GM19099 (cell line): ENCODE measurements at regions not wholly inside any gene's neighbourhood (a gene's known extent, or its start where the extent isn't known, plus 50 kb on each side); places are given as distances from the start of the nearest gene placed in this dataset.

Source experiments
- POLR2A ChIP-seq: IDR thresholded peaks from 3 replicates; pipeline ENCODE4 v1.6.1; 2011; ENCODE audit warnings: low read depth; ENCODE audit not compliant: insufficient read length; ENCODE audit errors: extremely low read depth

DNA sequence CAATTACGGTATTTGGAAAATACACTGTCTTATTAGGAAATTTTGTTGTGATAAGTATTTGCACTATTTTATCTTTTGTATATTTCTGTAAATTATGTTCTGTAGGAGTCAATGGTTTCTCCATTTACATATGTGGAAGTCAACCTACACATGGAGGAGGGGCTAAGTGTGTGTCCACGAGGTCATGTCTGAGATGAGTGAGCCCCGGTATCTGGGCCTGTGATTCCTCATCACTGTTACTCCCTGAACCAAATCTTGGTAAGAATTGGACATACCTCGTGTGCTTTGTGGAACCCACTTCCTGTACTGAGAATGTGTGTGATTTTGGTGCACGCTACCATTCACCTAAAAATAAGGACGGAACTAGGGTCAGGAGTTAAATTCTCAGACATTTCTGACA is 1105.5 kb downstream of the TMEM121 start:
- TF ChIP-seq POLR2A: no peak

DNA sequence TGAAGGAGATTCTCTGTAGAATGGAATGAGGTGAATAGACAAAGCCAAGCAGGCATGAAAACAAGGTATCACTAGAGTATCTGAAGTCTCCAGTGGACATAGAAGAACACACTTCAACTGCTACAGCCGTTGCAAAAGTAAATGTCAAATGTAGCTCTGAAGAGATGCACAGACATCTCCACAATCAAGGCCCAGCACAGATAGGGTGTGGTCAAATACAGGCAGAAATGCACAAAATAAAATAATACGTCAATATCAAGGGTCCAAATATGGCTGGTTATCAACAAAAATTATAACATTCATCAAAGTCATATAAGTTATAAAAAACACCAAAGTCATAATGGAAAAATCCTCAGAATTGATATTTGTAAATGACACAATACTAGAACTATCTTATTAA is 1107.3 kb downstream of the TMEM121 start:
- TF ChIP-seq POLR2A: no peak

DNA sequence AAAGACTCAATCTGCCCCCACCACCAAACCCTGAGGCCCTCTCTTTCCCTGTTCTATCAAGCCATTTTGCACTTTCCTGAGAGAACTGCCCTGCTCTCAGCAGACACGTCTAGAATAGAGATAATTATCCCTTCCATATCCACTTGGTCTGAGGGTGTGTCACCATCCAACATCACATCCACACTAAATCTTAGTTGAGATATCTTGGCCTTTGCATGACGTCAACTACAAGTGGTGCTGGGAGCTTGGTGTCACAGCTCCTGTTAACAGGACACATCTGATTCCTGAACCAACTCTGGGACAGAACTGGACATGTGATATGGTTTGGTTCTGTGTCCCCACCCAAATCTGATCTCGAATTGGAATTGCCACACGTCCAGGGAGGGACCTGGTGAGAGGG is 1109.2 kb downstream of the TMEM121 start:
- no peak for TF ChIP-seq POLR2A

DNA sequence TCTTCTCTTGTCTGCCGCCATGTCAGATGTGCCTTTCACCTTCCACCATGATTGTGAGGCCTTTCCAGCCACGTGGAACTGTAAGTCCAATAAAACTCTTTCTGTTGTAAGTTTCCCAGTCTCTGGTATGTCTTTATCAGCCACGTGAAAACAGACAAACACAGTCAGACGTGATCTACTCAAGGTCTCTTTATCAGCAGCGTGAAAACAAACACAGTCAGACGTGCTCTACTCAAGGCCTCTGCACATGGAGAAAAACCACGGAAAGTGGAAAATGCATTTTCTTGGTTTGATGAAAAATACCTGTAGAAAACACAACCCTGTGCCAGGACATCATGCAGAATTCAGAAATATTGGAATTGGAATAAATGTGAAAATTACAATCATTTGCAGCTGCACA is 1115.7 kb downstream of the TMEM121 start:
- no peak for TF ChIP-seq POLR2A

DNA sequence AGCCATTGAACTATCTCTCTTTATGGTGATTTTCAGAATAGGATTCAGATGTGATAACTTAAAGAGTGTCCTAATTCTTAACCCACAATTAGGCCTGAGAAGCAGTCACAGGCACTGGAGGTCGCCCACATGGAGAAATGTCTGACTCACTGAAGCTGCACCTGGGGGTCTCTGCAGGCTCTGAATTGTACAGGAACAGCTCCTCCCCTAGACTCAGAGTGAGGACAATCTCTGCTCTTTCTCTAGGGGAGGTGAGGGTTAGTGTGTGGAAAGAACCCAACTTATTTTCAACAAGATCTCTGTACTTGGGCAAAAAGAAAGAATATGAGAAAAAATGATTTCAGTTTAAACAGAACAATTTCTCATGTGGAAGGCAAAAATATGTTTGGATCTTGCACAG is 1124.6 kb downstream of the TMEM121 start:
- TF ChIP-seq POLR2A: no peak

DNA sequence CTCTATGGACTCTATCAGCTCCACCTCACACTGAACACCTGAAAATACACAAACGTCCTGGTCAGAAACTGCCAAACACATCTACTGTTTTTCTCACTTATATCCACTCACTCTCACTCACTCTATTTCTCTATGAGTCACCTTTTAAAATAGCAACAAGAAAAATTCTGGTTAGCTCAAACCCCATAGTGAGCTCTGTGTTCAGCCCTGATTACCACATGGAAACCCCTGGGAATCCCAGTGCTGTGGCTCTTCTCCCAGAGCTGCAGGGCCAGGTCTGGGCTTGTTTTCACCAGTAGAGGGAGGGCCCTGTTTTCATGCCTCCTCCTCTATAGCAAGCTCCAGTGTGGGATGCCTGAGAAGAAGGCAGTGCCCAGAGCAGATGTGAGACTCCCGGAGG is 1126.1 kb downstream of the TMEM121 start:
- TF ChIP-seq POLR2A: no peak

DNA sequence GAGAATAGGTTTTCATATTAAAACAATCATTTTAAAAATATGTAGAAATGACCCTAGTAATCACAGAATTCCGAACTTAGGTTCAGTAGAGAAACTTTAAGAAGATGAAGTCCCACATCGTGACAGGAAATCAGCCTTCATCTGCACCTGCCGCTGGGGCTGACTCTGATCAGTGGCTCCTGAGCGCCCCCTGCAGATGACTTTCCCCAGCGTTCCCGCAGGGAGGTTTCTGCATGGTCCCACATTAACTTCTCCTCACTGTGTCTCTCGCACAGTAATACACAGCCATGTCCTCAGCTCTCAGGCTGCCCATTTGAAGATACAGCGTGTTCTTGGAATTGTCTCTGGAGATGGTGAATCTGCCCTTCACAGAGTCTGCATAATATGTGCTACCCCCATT is 1131.1 kb downstream of the TMEM121 start:
- no peak for TF ChIP-seq POLR2A

DNA sequence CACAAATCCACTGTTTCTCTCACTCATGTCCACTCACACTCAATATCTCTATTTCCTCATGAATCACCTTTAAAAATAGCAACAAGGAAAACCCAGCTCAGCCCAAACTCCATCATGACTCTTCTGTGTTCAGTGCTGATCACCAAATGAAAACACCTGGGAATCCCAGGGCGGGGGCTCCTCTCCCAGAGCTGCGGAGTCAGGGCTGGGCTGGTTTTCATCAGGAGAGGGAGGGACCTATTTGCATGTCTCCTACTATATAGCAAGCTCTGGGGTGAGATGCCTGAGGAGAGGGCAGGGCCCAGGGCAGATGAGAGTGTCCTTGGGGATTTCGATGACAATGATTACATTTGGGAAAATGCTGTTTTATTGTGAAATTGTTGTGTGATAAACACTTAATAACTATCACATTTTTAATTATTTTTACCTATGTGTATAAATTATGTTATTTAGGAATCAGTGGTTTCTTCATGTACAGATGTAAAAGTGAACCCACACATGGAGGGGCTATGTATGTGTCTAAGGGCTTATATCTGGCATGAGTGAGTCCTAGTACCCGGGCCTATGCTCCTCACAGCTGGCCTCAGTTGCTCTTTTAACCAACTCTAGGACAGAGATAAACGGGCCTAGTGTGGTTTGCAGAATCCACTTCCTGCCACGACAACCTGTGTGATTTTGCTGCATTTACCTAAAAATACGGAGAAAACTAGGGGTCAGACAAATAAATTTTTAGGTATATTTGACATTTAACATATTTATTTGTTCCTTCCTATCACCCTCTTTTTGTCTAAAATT is 1131.9 kb downstream of the TMEM121 start:
- TF ChIP-seq POLR2A: peak; percentile 23

DNA sequence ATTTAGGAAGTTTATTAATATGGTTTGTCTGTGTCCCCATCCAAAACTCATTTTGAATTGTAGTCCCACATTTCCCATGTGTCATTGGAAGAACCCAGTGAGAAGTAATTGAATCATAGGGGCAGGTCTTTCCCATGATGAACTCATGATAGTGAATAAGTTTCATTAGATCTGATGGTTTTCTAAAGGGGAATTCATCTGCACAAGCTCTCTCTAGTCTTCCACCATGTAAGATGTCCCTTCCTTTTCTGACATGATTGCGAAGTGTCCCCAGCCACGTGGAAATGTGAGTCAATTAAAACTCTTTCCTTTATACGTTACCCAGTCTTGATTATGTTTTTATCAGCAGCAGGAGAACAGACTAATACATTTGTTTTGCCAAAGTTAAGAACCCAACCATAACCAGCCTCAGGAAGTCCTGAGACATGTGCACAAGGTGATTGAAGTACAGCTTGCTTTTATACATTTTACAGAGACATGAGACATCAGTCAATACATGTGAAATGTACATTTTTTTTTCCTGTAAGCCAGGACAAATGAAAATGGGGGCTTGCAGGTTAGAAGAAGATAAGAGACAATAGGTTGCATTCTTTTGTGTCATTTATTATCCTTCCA is 1136.7 kb downstream of the TMEM121 start:
- TF ChIP-seq POLR2A: no peak

DNA sequence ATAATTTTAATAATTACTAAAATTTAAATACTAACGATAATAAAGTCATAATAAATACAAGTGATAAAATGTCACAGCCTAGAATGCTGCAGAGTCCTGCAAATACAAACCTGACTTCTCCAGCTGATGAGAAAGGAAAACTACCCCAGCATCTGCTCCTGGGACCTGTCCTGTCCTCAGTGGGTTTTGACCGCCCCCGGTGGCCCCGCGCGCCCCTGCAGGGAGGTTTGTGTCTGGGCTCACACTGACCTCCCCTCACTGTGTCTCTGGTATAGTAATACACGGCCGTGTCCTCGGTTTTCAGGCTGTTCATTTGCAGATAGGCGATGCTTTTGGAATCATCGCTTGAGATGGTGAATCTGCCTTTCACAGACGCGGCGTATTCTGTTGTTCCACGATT is 1139.4 kb downstream of the TMEM121 start:
- no peak for TF ChIP-seq POLR2A

DNA sequence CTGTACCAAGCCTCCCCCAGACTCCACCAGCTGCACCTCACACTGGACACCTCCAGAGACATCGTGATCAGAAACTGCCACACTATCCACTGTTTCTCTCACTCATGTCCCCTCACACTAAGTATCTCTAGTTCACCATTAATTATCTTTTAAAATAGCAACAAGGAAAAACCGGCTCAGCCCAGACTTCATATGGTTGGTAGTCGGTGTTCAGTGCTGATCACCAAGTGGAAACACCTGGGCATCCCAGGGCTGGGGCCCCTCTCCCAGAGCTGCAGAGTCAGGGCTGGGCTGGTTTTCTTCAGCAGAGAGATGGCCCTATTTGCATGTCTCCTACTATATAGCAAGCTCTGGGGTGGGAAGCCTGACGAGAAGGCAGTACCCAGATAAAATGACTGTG is 1140.0 kb downstream of the TMEM121 start:
- no peak for TF ChIP-seq POLR2A

DNA sequence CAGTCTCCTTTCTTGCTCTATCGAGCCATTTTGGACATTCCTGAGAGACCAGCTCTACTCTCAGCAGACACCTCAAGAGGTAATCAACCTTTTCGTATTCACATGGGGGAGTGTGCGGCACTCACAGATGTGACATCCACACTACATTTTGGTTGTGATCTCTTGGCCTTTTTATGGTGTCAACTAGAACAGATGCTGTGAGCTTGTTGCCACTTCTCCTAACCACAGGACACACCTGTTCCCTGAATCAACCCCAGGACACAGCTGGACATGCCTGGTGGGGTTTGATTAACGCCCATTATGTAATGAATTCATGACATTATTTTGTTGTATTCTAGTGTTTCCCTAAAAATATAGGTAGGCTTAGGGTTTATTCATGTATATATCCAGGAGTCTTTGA is 1143.6 kb downstream of the TMEM121 start:
- no peak for TF ChIP-seq POLR2A

DNA sequence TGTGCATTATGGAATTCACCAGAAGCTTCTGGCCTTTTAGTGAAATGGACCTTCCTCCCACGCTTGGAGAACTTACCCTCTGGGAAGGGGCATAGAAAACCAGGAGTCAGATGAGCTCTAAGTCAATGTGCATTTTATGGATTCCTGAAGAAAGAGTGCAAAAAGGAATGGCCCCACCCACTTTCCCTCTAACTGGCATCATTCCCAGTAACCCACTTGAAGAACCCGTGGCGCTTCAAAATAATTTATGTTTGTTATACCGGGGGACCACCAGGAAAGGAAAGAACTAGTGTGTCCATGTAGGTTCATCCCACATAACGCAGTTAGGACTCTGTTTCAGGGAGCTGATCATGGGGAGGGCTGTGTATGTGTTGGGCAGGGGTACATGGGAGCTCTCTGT is 1153.4 kb downstream of the TMEM121 start:
- TF ChIP-seq POLR2A: no peak

DNA sequence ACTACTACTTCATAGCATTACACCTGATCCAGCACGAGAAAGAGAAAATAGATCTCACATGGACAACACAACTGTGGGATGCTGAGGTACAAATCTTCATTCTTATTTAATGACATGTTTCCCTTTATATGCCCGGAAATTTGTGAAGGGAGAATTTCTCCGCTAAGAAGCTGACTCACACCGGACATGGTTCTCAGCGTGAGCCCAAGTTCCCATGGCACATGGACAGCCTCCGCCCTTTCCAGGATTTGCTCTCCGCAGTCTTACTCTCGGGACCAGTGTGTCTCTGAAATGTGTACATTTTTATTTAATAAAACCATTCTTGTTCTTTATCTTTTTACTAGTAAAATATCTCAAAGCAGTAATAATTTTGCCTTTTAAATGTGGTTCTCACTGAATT is 1154.8 kb downstream of the TMEM121 start:
- no peak for TF ChIP-seq POLR2A

DNA sequence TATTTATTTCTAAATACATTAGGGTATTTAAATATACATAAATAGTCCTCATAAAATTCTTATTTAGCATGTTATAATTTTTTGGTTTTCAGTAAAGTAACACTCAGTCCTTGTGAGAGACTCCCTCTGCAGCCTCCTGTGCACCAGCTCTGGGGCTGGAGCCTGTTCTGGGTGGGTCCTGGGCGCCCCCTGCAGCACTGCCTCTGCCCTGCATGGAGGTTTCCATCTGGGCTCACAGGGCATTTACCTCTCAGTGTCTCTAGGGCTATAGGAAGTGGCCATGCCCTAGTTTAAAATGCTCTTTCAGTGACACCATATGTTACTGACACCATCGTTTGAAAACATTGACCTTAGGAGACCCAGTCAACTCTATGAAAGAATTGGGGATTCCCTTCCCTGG is 1155.2 kb downstream of the TMEM121 start:
- no peak for TF ChIP-seq POLR2A

DNA sequence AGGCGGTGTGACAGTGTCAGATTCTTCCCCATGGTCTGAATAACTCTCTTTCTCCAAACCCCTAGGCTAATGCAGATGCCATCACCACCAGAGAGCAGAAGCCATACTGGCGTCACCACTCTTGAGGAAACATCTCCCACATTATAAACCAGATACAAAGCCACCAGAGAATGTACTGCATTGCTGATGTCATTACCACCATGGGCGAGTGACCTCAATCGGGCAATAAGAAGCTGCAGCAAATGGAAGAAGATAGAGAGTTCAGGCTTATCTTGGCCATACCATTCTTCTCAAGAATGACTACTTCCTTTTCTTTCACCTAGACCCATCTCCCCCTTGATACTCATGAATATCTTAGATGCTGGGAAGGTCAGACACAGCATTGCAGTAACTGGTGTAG is 1157.2 kb downstream of the TMEM121 start:
- no peak for TF ChIP-seq POLR2A

DNA sequence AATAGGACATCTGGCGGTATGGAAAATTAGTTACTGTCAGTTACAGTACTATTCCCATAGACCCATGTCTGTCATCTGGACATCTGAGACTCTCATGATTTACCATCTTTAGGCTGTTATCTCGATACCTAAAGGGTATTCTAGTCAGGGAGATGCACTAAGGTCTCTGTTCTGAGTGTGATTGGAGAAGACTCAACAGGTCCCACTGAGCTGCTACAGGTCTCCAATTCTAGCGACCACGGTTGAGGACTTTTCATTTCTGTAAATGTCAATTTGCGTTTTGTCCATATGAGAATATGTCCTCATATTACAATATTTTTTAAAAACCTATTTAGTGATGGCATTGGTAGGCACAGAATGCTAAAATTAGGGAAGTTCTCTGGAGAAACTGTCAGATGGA is 1160.2 kb downstream of the TMEM121 start:
- no peak for TF ChIP-seq POLR2A
